SK-N-SH (cell line): ENCODE measurements at regions not wholly inside any gene's neighbourhood (a gene's known extent, or its start where the extent isn't known, plus 50 kb on each side); places are given as distances from the start of the nearest gene placed in this dataset.
A peak's percentile ranks its signal among the peaks of the same experiment; 100 is the strongest.

Experiments used
- CTCF ChIA-PET: fragments of 300-600, 350-600 bp; formaldehyde crosslinking; extraction: SDS; loops from one replicate; lab custom pipeline; 2021; lab: Yijun Ruan, JAX
- POLR2A ChIA-PET: fragments of 350-600 bp; sonication (Branson Sonifier 250); formaldehyde crosslinking; extraction: SDS; loops from one replicate; lab custom pipeline; 2020; ENCODE audit warnings: antibody characterized with exemption, inconsistent platforms; lab: Yijun Ruan, JAX
- DNase-seq: peaks from one replicate; pipeline ENCODE4 v3.0.0; 2012
- H2AFZ ChIP-seq: fragments of 200-600 bp; sonication (generic); 2 replicates; pipeline ENCODE4 v1.8.1; 2016; ENCODE audit warnings: antibody characterized with exemption, mild to moderate bottlenecking, low read depth
- H3F3A ChIP-seq: fragments of 200-600 bp; sonication (generic); replicated peaks from 2 replicates; pipeline ENCODE3; 2016; ENCODE audit warnings: antibody characterized with exemption, mild to moderate bottlenecking; ENCODE audit not compliant: insufficient read depth
- H3K27ac ChIP-seq, 2 experiments: fragments of 200-500 bp in 1 of 2; fragments of 200-600 bp in 1 of 2; sonication (Bioruptor generic) in 1 of 2; sonication (generic), shearing (Covaris generic) in 1 of 2; 2 replicates each; pipeline versions ENCODE4 v1.5.1 to v1.6.1; 2014 to 2016; ENCODE audit warnings: low read depth in 2 of 2, inconsistent platforms in 1 of 2, low read length in 1 of 2, mild to moderate bottlenecking in 1 of 2, mixed read lengths in 1 of 2
- H3K27me3 ChIP-seq: fragments of 200-600 bp; sonication (generic), shearing (Covaris generic); 2 replicates; pipeline ENCODE4 v1.6.1; 2016; ENCODE audit warnings: mixed run types; ENCODE audit not compliant: insufficient read depth
- H3K36me3 ChIP-seq, 2 experiments: fragments of 200-500 bp in 1 of 2; fragments of 200-600 bp in 1 of 2; sonication (Bioruptor generic) in 1 of 2; sonication (generic) in 1 of 2; replicated peaks in 1 of 2; 2 replicates each; pipeline versions ENCODE3 to v1.5.1; 2014 to 2016; ENCODE audit warnings: low read length in 1 of 2, mild to moderate bottlenecking in 1 of 2; ENCODE audit not compliant: insufficient read depth in 2 of 2, control insufficient read depth in 1 of 2
- H3K4me1 ChIP-seq, 2 experiments: fragments of 200-500 bp in 1 of 2; fragments of 200-600 bp in 1 of 2; sonication (Bioruptor generic) in 1 of 2; sonication (generic), shearing (Covaris generic) in 1 of 2; 2 replicates each; pipeline versions ENCODE4 v1.5.1 to v1.6.1; 2014 to 2016; ENCODE audit warnings: low read depth in 1 of 2, low read length in 1 of 2, mixed run types in 1 of 2; ENCODE audit not compliant: insufficient read depth in 2 of 2, control insufficient read depth in 1 of 2
- H3K4me2 ChIP-seq: fragments of 200-600 bp; sonication (generic), shearing (Covaris generic); 2 replicates; pipeline ENCODE4 v1.6.1; 2017; ENCODE audit warnings: mixed run types
- H3K4me3 ChIP-seq, 2 experiments: fragments of 200-500 bp in 1 of 2; fragments of 200-600 bp in 1 of 2; sonication (Bioruptor generic) in 1 of 2; sonication (generic), shearing (Covaris generic) in 1 of 2; 2 replicates each; pipeline versions ENCODE4 v1.5.1 to v1.8.1; 2014 to 2016; ENCODE audit warnings: low read depth in 2 of 2, inconsistent platforms in 1 of 2, low read length in 1 of 2, mild to moderate bottlenecking in 1 of 2, mixed read lengths in 1 of 2, moderate library complexity in 1 of 2
- H3K79me2 ChIP-seq: fragments of 200-600 bp; sonication (generic); 2 replicates; pipeline ENCODE4 v1.8.1; 2017; ENCODE audit warnings: mild to moderate bottlenecking; ENCODE audit not compliant: insufficient read depth
- H3K9ac ChIP-seq: fragments of 200-600 bp; sonication (generic); 2 replicates; pipeline ENCODE4 v1.6.1; 2017; ENCODE audit warnings: mixed run types
- H3K9me2 ChIP-seq: fragments of 200-600 bp; sonication (generic); 2 replicates; pipeline ENCODE4 v1.6.1; 2017; ENCODE audit warnings: mixed run types
- H3K9me3 ChIP-seq: fragments of 200-600 bp; sonication (generic); 2 replicates; pipeline ENCODE4 v1.6.1; 2017; ENCODE audit warnings: mixed run types, mild to moderate bottlenecking, moderate library complexity
- H4K20me1 ChIP-seq: fragments of 200-600 bp; sonication (generic); 2 replicates; pipeline ENCODE4 v1.6.1; 2017; ENCODE audit warnings: mild to moderate bottlenecking, mixed run types; ENCODE audit not compliant: insufficient read depth
- CHD2 ChIP-seq: fragments of 150-350 bp; IDR thresholded peaks from 2 replicates; pipeline ENCODE4 v1.6.1; 2018; ENCODE audit warnings: low read length; ENCODE audit not compliant: partially characterized antibody
- ELF1 ChIP-seq: IDR thresholded peaks from 2 replicates; pipeline ENCODE4 v1.4.0; 2012
- EP300 ChIP-seq, 2 experiments: IDR thresholded peaks; 2 replicates each; pipeline versions ENCODE4 v1.4.0 to v1.6.1; 2012; ENCODE audit warnings: borderline replicate concordance in 1 of 2, low read depth in 1 of 2, low read length in 1 of 2
- EZH2phosphoT487 ChIP-seq: fragments of 200-600 bp; sonication (generic); IDR thresholded peaks from 2 replicates; pipeline ENCODE4 v1.6.1; 2017; ENCODE audit warnings: low read depth, mixed run types, mild to moderate bottlenecking, antibody characterized with exemption, moderate library complexity, borderline replicate concordance
- FOSL2 ChIP-seq: IDR thresholded peaks from 2 replicates; pipeline ENCODE4 v1.4.0; 2012; ENCODE audit warnings: low read depth, mild to moderate bottlenecking, moderate library complexity, borderline replicate concordance
- FOXM1 ChIP-seq: IDR thresholded peaks from 2 replicates; pipeline ENCODE4 v1.4.0; 2012; ENCODE audit warnings: low read depth, mild to moderate bottlenecking
- JUND ChIP-seq: IDR thresholded peaks from 2 replicates; pipeline ENCODE4 v1.4.0; 2012
- MXI1 ChIP-seq: IDR thresholded peaks from 2 replicates; pipeline ENCODE4 v1.6.1; 2012; ENCODE audit warnings: mild to moderate bottlenecking, low read depth, low read length, improper control_type of control experiment
- NFIC ChIP-seq: IDR thresholded peaks from 2 replicates; pipeline ENCODE4 v1.4.0; 2012; ENCODE audit warnings: borderline replicate concordance
- NRF1 ChIP-seq: IDR thresholded peaks from 2 replicates; pipeline ENCODE4 v1.6.1; 2012; ENCODE audit warnings: low read depth, mild to moderate bottlenecking, low read length
- POLR2AphosphoS5 ChIP-seq: IDR thresholded peaks from 2 replicates; pipeline ENCODE4 v1.6.1; 2012; ENCODE audit warnings: low read depth, low read length
- RAD21 ChIP-seq: IDR thresholded peaks from 2 replicates; pipeline ENCODE4 v1.6.1; 2012; ENCODE audit warnings: mild to moderate bottlenecking, low read length
- RCOR1 ChIP-seq: fragments of 150-350 bp; IDR thresholded peaks from 2 replicates; pipeline ENCODE4 v1.6.1; 2017; ENCODE audit warnings: antibody characterized with exemption, low read length
- RFX5 ChIP-seq: IDR thresholded peaks from 2 replicates; pipeline ENCODE4 v1.6.1; 2012; ENCODE audit warnings: mild to moderate bottlenecking, improper control_type of control experiment, low read length
- SIN3A ChIP-seq: IDR thresholded peaks from 2 replicates; pipeline ENCODE4 v1.6.1; 2012; ENCODE audit warnings: low read depth, mild to moderate bottlenecking, low read length, moderate library complexity, borderline replicate concordance
- SMC3 ChIP-seq: IDR thresholded peaks from 2 replicates; pipeline ENCODE4 v1.6.1; 2012; ENCODE audit warnings: low read depth, low read length, improper control_type of control experiment
- TAF1 ChIP-seq: IDR thresholded peaks from 2 replicates; pipeline ENCODE4 v1.6.1; 2012; ENCODE audit warnings: low read depth, mild to moderate bottlenecking, low read length, moderate library complexity, borderline replicate concordance
- TCF12 ChIP-seq: IDR thresholded peaks from 2 replicates; pipeline ENCODE4 v1.4.0; 2012
- TEAD4 ChIP-seq: IDR thresholded peaks from 2 replicates; pipeline ENCODE4 v1.4.0; 2012; ENCODE audit warnings: mild to moderate bottlenecking, borderline replicate concordance; ENCODE audit not compliant: insufficient read depth
- WGBS: methylation state at CpG from one replicate; pipeline ENCODE4 v1.1.6; 2017; ENCODE audit warnings: low lambda C conversion rate; 5-methylcytosine and 5-hydroxymethylcytosine counted together
- TF ChIP-seq, protein P1 (sequence below): IDR thresholded peaks from 2 replicates; pipeline ENCODE4 v1.6.1; 2012; ENCODE audit warnings: mild to moderate bottlenecking, low read depth, low read length, moderate library complexity
- TF ChIP-seq, protein P2 (sequence below): fragments of 150-350 bp; IDR thresholded peaks from 2 replicates; pipeline ENCODE4 v1.6.1; 2017; ENCODE audit warnings: antibody characterized with exemption, low read length, low read depth, borderline replicate concordance
- TF ChIP-seq, protein P3 (sequence below): IDR thresholded peaks from 2 replicates; pipeline ENCODE4 v1.4.0; 2012; ENCODE audit warnings: low read depth
- TF ChIP-seq, protein P4 (sequence below): fragments of 150-350 bp; IDR thresholded peaks from 2 replicates; pipeline ENCODE4 v1.6.1; 2016; ENCODE audit warnings: mild to moderate bottlenecking, low read depth, low read length
- TF ChIP-seq, protein P5 (sequence below): IDR thresholded peaks from 2 replicates; pipeline ENCODE4; 2012
- TF ChIP-seq, protein P6 (sequence below): IDR thresholded peaks from 2 replicates; pipeline ENCODE4 v1.4.0; 2012; ENCODE audit warnings: low read depth, borderline replicate concordance

DNA sequence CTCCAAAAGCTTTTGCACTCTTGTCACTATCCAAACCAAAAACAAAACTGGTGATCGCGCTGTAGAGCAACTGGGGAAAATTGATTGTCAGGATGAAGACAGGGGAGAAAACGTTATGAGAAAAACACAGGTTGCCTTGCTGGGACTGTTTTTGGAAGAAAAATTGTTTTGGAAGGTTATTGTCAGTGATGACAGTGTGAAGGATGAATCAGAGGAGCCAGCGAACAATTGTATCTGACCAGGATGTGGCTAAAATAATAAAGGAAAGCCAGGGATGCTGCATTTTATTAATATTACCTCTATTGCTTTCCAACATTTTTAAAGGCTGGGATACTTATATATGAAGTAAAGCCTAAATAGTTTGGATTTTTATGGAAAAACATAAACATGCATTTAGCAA is 334.0 kb downstream of the SPRY2 start:
- no peak for TF ChIP-seq NFIC
- TF ChIP-seq TEAD4: no peak
- TF ChIP-seq RFX5: no peak
- TF ChIP-seq MXI1: no peak
- TF ChIP-seq TCF12: peak; percentile 36
- no peak for TF ChIP-seq RCOR1
- no peak for TF ChIP-seq JUND
- TF ChIP-seq, protein P1, sequence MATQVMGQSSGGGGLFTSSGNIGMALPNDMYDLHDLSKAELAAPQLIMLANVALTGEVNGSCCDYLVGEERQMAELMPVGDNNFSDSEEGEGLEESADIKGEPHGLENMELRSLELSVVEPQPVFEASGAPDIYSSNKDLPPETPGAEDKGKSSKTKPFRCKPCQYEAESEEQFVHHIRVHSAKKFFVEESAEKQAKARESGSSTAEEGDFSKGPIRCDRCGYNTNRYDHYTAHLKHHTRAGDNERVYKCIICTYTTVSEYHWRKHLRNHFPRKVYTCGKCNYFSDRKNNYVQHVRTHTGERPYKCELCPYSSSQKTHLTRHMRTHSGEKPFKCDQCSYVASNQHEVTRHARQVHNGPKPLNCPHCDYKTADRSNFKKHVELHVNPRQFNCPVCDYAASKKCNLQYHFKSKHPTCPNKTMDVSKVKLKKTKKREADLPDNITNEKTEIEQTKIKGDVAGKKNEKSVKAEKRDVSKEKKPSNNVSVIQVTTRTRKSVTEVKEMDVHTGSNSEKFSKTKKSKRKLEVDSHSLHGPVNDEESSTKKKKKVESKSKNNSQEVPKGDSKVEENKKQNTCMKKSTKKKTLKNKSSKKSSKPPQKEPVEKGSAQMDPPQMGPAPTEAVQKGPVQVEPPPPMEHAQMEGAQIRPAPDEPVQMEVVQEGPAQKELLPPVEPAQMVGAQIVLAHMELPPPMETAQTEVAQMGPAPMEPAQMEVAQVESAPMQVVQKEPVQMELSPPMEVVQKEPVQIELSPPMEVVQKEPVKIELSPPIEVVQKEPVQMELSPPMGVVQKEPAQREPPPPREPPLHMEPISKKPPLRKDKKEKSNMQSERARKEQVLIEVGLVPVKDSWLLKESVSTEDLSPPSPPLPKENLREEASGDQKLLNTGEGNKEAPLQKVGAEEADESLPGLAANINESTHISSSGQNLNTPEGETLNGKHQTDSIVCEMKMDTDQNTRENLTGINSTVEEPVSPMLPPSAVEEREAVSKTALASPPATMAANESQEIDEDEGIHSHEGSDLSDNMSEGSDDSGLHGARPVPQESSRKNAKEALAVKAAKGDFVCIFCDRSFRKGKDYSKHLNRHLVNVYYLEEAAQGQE: no peak
- TF ChIP-seq, protein P2, sequence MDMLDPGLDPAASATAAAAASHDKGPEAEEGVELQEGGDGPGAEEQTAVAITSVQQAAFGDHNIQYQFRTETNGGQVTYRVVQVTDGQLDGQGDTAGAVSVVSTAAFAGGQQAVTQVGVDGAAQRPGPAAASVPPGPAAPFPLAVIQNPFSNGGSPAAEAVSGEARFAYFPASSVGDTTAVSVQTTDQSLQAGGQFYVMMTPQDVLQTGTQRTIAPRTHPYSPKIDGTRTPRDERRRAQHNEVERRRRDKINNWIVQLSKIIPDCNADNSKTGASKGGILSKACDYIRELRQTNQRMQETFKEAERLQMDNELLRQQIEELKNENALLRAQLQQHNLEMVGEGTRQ: no peak
- TF ChIP-seq FOXM1: no peak
- no peak for TF ChIP-seq TAF1
- TF ChIP-seq, protein P3, sequence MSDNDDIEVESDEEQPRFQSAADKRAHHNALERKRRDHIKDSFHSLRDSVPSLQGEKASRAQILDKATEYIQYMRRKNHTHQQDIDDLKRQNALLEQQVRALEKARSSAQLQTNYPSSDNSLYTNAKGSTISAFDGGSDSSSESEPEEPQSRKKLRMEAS: no peak
- no peak for TF ChIP-seq SIN3A
- TF ChIP-seq ELF1: no peak
- TF ChIP-seq, protein P4, sequence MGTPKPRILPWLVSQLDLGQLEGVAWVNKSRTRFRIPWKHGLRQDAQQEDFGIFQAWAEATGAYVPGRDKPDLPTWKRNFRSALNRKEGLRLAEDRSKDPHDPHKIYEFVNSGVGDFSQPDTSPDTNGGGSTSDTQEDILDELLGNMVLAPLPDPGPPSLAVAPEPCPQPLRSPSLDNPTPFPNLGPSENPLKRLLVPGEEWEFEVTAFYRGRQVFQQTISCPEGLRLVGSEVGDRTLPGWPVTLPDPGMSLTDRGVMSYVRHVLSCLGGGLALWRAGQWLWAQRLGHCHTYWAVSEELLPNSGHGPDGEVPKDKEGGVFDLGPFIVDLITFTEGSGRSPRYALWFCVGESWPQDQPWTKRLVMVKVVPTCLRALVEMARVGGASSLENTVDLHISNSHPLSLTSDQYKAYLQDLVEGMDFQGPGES: no peak
- TF ChIP-seq SMC3: no peak
- TF ChIP-seq RAD21: no peak
- no peak for TF ChIP-seq EZH2phosphoT487
- TF ChIP-seq FOSL2: no peak
- no peak for TF ChIP-seq NRF1
- no peak for TF ChIP-seq CHD2
- TF ChIP-seq EP300 (IDR thresholded peaks at IDR 0.05; ENCODE audit: borderline replicate concordance in 1 of 2, low read depth in 1 of 2, low read length in 1 of 2): 0 out of 4 replicates have a peak, but pooled peaks of 1 of the 2 experiments have one; percentile 31
- TF ChIP-seq, protein P5, sequence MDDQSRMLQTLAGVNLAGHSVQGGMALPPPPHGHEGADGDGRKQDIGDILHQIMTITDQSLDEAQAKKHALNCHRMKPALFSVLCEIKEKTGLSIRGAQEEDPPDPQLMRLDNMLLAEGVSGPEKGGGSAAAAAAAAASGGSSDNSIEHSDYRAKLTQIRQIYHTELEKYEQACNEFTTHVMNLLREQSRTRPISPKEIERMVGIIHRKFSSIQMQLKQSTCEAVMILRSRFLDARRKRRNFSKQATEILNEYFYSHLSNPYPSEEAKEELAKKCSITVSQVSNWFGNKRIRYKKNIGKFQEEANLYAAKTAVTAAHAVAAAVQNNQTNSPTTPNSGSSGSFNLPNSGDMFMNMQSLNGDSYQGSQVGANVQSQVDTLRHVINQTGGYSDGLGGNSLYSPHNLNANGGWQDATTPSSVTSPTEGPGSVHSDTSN: peak; percentile 61
- TF ChIP-seq, protein P6, sequence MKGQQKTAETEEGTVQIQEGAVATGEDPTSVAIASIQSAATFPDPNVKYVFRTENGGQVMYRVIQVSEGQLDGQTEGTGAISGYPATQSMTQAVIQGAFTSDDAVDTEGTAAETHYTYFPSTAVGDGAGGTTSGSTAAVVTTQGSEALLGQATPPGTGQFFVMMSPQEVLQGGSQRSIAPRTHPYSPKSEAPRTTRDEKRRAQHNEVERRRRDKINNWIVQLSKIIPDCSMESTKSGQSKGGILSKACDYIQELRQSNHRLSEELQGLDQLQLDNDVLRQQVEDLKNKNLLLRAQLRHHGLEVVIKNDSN: no peak
- TF ChIP-seq POLR2AphosphoS5: no peak
- no peak overlapping the region for H3K9ac ChIP-seq
- H3K79me2 ChIP-seq: no peaks in the 10 kb centered on the region
- POLR2A ChIA-PET: no interaction called here
- no peak overlapping the region for H2AFZ ChIP-seq
- H3F3A ChIP-seq: peaks cover 9% of the 10 kb centered on the region
- H3K27ac ChIP-seq: no peak overlapping the region
- H3K4me2 ChIP-seq: no peak overlapping the region
- no peaks in the 10 kb centered on the region for H4K20me1 ChIP-seq
- H3K36me3 ChIP-seq: no peaks in the 10 kb centered on the region
- WGBS: 74% methylated on average over 4 of the region's 4 CpGs
- no peak for DNase-seq
- CTCF ChIA-PET: interaction anchor here (0.6 to 1.9 kb wide), 2 partner anchors 92 to 157 kb away, joined by 3 to 4 read pairs; no protein-coding TSS in a partner anchor
- no peaks in the 10 kb centered on the region for H3K9me2 ChIP-seq
- H3K27me3 ChIP-seq: no peaks in the 10 kb centered on the region
- H3K9me3 ChIP-seq: no peaks in the 10 kb centered on the region
- peaks cover 15 to 16% of the 10 kb centered on the region in 2 experiments for H3K4me1 ChIP-seq
- H3K4me3 ChIP-seq: no peak overlapping the region
